Peyer's patch (tissue), 4 donors: ENCODE measurements at regions not wholly inside any gene's neighbourhood (a gene's known extent, or its start where the extent isn't known, plus 50 kb on each side); places are given as distances from the start of the nearest gene placed in this dataset.

Experiments used
- CTCF ChIP-seq, 6 experiments: fragments of 450-650 bp in 4 of 6; fragments of 200-600 bp in 2 of 6; sonication (generic) in 1 of 6; IDR thresholded peaks; one replicate each; pipeline ENCODE4 v1.5.1; 2017 to 2019; ENCODE audit warnings: antibody characterized with exemption in 6 of 6, mild to moderate bottlenecking in 3 of 6, moderate library complexity in 1 of 6
- POLR2A ChIP-seq, 2 donors: fragments of 450-650 bp; IDR thresholded peaks; one replicate each; pipeline ENCODE4 v1.5.1; 2017; ENCODE audit warnings: antibody characterized with exemption in 2 of 2, mild to moderate bottlenecking in 2 of 2, moderate library complexity in 2 of 2

- TF ChIP-seq CTCF (IDR thresholded peaks at IDR 0.05) (no peak), POLR2A (IDR thresholded peaks at IDR 0.05) (no peak)
These were observed 709.1 kb upstream of the ARRDC3 start for GRCh38 chr5:92092239-92092638.
